H1 (cell line): ENCODE measurements at regions not wholly inside any gene's neighbourhood (a gene's known extent, or its start where the extent isn't known, plus 50 kb on each side); places are given as distances from the start of the nearest gene placed in this dataset.

Experiments
- EP300 ChIP-seq, 2 experiments: IDR thresholded peaks; 1 replicate in 1 of 2; 2 replicates in 1 of 2; pipeline ENCODE4 v1.6.1; 2011 to 2012; ENCODE audit warnings: low read depth in 2 of 2, low read length in 2 of 2, mild to moderate bottlenecking in 2 of 2, borderline replicate concordance in 1 of 2, inconsistent platforms in 1 of 2, moderate library complexity in 1 of 2
- GABPA ChIP-seq: IDR thresholded peaks from 2 replicates; pipeline ENCODE4 v1.6.1; 2011; ENCODE audit warnings: mild to moderate bottlenecking, low read length, moderate library complexity, borderline replicate concordance; ENCODE audit not compliant: insufficient read depth
- HDAC2 ChIP-seq, 2 experiments: fragments of 300-600 bp in 1 of 2; sonication (generic) in 1 of 2; IDR thresholded peaks; 2 replicates each; pipeline ENCODE4 v1.6.1; 2011 to 2012; ENCODE audit warnings: low read depth in 2 of 2, low read length in 2 of 2, mild to moderate bottlenecking in 2 of 2, moderate library complexity in 2 of 2, borderline replicate concordance in 1 of 2, inconsistent platforms in 1 of 2
- JUND ChIP-seq: IDR thresholded peaks from 2 replicates; pipeline ENCODE4 v1.6.1; 2011; ENCODE audit warnings: mild to moderate bottlenecking, improper control_type of control experiment, low read length
- KDM1A ChIP-seq: fragments of 200-600, 300-600 bp; sonication (generic); IDR thresholded peaks from 2 replicates; pipeline ENCODE4 v1.7.1; 2016; ENCODE audit warnings: mild to moderate bottlenecking, low read length, borderline replicate concordance
- POLR2A ChIP-seq, 2 experiments: IDR thresholded peaks; 1 replicate in 1 of 2; 2 replicates in 1 of 2; pipeline ENCODE4 v1.6.1; 2011; ENCODE audit warnings: low read depth in 2 of 2, low read length in 2 of 2, mild to moderate bottlenecking in 2 of 2; ENCODE audit errors: control extremely low read depth in 1 of 2
- SP1 ChIP-seq: IDR thresholded peaks from 2 replicates; pipeline ENCODE4 v1.6.1; 2011; ENCODE audit warnings: low read depth, low read length
- YY1 ChIP-seq: IDR thresholded peaks from 2 replicates; pipeline ENCODE4 v1.6.1; 2011; ENCODE audit warnings: low read depth, mild to moderate bottlenecking, low read length
- TF ChIP-seq, protein P1 (sequence below), 3 experiments: IDR thresholded peaks; 1 replicate in 2 of 3; 2 replicates in 1 of 3; pipeline versions ENCODE4 v1.5.1 to v1.6.1; 2011; ENCODE audit warnings: low read length in 3 of 3, mild to moderate bottlenecking in 3 of 3, inconsistent platforms in 2 of 3, low read depth in 1 of 3, moderate library complexity in 1 of 3; ENCODE audit not compliant: insufficient read depth in 1 of 3; ENCODE audit errors: control extremely low read depth in 1 of 3

DNA sequence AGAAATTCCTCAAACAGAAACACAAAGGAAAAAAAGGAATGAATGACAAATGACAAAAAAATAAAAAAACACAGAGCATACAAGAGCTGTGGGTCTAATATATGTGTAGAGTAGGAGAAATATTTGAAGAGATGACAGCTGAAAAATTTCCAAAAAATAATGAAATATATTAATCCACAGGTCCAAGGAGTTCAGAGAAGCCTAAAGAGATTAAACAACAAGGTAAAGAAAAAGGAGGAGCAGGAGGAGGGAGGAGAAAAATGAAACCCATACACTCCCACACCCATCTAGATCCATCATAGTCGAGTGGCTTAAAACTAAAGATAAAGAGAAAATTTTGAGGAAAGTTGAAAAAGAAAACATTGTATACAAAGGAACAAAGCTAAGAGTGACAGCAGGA, 182.4 kb upstream of the MAP3K1 start:
- TF ChIP-seq POLR2A (IDR thresholded peaks at IDR 0.05; ENCODE audit: control extremely low read depth in 1 of 2, low read depth in 2 of 2, low read length in 2 of 2), result no peak
- TF ChIP-seq, protein P1, sequence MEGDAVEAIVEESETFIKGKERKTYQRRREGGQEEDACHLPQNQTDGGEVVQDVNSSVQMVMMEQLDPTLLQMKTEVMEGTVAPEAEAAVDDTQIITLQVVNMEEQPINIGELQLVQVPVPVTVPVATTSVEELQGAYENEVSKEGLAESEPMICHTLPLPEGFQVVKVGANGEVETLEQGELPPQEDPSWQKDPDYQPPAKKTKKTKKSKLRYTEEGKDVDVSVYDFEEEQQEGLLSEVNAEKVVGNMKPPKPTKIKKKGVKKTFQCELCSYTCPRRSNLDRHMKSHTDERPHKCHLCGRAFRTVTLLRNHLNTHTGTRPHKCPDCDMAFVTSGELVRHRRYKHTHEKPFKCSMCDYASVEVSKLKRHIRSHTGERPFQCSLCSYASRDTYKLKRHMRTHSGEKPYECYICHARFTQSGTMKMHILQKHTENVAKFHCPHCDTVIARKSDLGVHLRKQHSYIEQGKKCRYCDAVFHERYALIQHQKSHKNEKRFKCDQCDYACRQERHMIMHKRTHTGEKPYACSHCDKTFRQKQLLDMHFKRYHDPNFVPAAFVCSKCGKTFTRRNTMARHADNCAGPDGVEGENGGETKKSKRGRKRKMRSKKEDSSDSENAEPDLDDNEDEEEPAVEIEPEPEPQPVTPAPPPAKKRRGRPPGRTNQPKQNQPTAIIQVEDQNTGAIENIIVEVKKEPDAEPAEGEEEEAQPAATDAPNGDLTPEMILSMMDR (IDR thresholded peaks at IDR 0.05; ENCODE audit: control extremely low read depth in 1 of 3, insufficient read depth in 1 of 3, low read depth in 1 of 3, low read length in 3 of 3), result no peak
- TF ChIP-seq KDM1A, result no peak
- TF ChIP-seq HDAC2 (IDR thresholded peaks at IDR 0.05; ENCODE audit: borderline replicate concordance in 1 of 2, low read depth in 2 of 2, low read length in 2 of 2), result no peak
- TF ChIP-seq EP300 (IDR thresholded peaks at IDR 0.05; ENCODE audit: borderline replicate concordance in 1 of 2, low read depth in 2 of 2, low read length in 2 of 2), result no peak
- TF ChIP-seq YY1, result no peak
- TF ChIP-seq JUND, result no peak
- no peak for TF ChIP-seq GABPA
- no peak for TF ChIP-seq SP1
